Loucy (cell line): ENCODE measurements at regions not wholly inside any gene's neighbourhood (a gene's known extent, or its start where the extent isn't known, plus 50 kb on each side); places are given as distances from the start of the nearest gene placed in this dataset.

Source experiments
- H2AFZ ChIP-seq: fragments of 200-600 bp; sonication (generic); 2 replicates; pipeline ENCODE4 v1.6.0; 2016; ENCODE audit warnings: antibody characterized with exemption, mild to moderate bottlenecking, low read length, moderate library complexity
- H3F3A ChIP-seq: fragments of 200-600 bp; 2 replicates; pipeline ENCODE4 v1.6.0; 2016; ENCODE audit warnings: antibody characterized with exemption, low read depth, mild to moderate bottlenecking
- H3K27me3 ChIP-seq: fragments of 200-600 bp; sonication (generic); 2 replicates; pipeline ENCODE4 v1.6.1; 2014; ENCODE audit warnings: low read length, mild to moderate bottlenecking; ENCODE audit not compliant: insufficient read depth, poor library complexity, severe bottlenecking
- H3K36me3 ChIP-seq: fragments of 200-600 bp; sonication (generic); 2 replicates; pipeline ENCODE4 v1.6.1; 2016; ENCODE audit warnings: low read length; ENCODE audit not compliant: insufficient read depth
- H3K4me1 ChIP-seq: fragments of 200-600 bp; sonication (generic); 2 replicates; pipeline ENCODE4 v1.5.1; 2014; ENCODE audit warnings: low read length, mild to moderate bottlenecking; ENCODE audit not compliant: insufficient read depth, poor library complexity, severe bottlenecking
- H3K4me2 ChIP-seq: fragments of 200-600 bp; sonication (generic); 2 replicates; pipeline ENCODE4 v1.6.0; 2014; ENCODE audit warnings: antibody characterized with exemption, low read length, low read depth, mild to moderate bottlenecking; ENCODE audit not compliant: poor library complexity, severe bottlenecking
- H3K4me3 ChIP-seq: fragments of 200-600 bp; sonication (generic); 2 replicates; pipeline ENCODE4 v1.5.1; 2014; ENCODE audit warnings: low read length, mild to moderate bottlenecking, mixed read lengths; ENCODE audit not compliant: poor library complexity, severe bottlenecking
- H3K79me2 ChIP-seq: fragments of 200-600 bp; sonication (generic); 2 replicates; pipeline ENCODE4 v1.6.1; 2014; ENCODE audit warnings: low read length; ENCODE audit not compliant: insufficient read depth
- H3K9ac ChIP-seq: fragments of 200-600 bp; sonication (generic); 2 replicates; pipeline ENCODE4 v1.6.0; 2014; ENCODE audit warnings: mild to moderate bottlenecking, low read depth, low read length, moderate library complexity; ENCODE audit not compliant: poor library complexity, severe bottlenecking
- H3K9me2 ChIP-seq: fragments of 200-600 bp; sonication (generic); replicated peaks from 2 replicates; pipeline ENCODE4 v1.6.1; 2016; ENCODE audit warnings: low read depth, low read length, mixed read lengths
- H3K9me3 ChIP-seq: fragments of 200-600 bp; sonication (generic); 2 replicates; pipeline ENCODE4 v1.6.1; 2014; ENCODE audit warnings: mild to moderate bottlenecking, antibody characterized with exemption, low read length, low read depth; ENCODE audit not compliant: insufficient read depth
- H4K20me1 ChIP-seq: fragments of 200-600 bp; sonication (generic); 2 replicates; pipeline ENCODE4 v1.6.0; 2014; ENCODE audit warnings: antibody characterized with exemption, low read length, mild to moderate bottlenecking; ENCODE audit not compliant: insufficient read depth, poor library complexity, severe bottlenecking
- CTCF ChIP-seq: fragments of 200-600 bp; sonication (generic); conservative IDR thresholded peaks from 2 replicates; pipeline ENCODE4 v1.5.1; 2014; ENCODE audit warnings: mild to moderate bottlenecking, antibody characterized with exemption, low read length
- EZH2phosphoT487 ChIP-seq: fragments of 200-600 bp; IDR thresholded peaks from 2 replicates; pipeline ENCODE4 v1.6.1; 2018; ENCODE audit warnings: antibody characterized with exemption, mild to moderate bottlenecking, moderate library complexity, borderline replicate concordance

DNA sequence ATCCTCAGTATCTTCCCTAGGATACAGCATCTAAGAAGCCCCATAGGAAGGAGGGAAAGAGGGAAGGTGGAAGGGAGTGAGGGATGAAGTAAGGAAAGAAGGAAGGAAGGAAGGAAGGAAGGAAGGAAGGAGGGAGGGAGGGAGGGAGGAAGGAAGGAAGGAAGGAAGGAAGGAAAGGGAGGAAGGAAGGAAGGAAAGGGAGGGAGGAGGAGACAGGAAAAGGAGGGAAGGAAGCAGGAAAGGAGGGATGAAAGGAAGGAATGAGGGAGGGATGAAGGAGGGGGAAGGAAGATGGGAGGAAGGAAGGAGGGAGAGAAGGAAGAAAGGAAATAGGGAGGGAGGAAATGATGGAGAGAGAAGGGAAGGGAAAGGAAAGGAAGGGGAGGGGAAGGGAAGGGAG is 455.6 kb upstream of the ZMIZ1 start:
- Histone ChIP-seq H3K79me2 (no peaks in the 10 kb centered on the region), H3K4me1 (no peaks in the 10 kb centered on the region), H3K4me3 (no peak overlapping the region), H3K9me3 (peaks cover 8% of the 10 kb centered on the region), H3F3A (no peaks in the 10 kb centered on the region), H4K20me1 (no peaks in the 10 kb centered on the region), H3K4me2 (no peak overlapping the region), H3K36me3 (no peaks in the 10 kb centered on the region), H3K9me2 (no peaks in the 10 kb centered on the region), H2AFZ (no peak overlapping the region), H3K9ac (no peak overlapping the region), H3K27me3 (no peaks in the 10 kb centered on the region)
- TF ChIP-seq CTCF (no peak), EZH2phosphoT487 (no peak)

DNA sequence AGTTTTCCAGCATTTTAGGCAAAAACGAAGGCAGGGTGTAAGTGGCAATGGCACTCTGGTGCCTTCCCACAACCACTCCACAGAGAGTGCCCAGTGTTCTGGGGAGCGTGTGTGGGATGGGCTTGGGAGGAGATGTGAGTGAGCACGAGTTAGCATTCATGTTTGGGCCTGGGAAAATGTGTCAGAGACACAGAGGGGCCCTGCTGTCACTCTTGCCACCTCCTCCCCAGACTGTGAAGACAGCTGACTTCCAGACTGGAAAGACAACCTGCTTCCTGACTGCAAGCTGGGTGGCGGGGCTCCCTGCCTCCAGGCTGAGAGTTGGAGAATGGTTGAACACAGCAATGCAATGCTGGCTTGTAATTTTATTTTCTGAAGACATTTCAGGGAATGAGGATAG is 454.5 kb upstream of the ZMIZ1 start:
- Histone ChIP-seq H3K36me3 (no peaks in the 10 kb centered on the region), H3K4me3 (no peak overlapping the region), H3F3A (no peaks in the 10 kb centered on the region), H3K27me3 (no peaks in the 10 kb centered on the region), H3K9ac (no peak overlapping the region), H2AFZ (no peak overlapping the region), H4K20me1 (no peaks in the 10 kb centered on the region), H3K4me1 (no peaks in the 10 kb centered on the region), H3K79me2 (no peaks in the 10 kb centered on the region), H3K9me3 (peaks cover under 1% of the 10 kb centered on the region; the same call in 1 of the 2 replicates), H3K9me2 (no peaks in the 10 kb centered on the region), H3K4me2 (no peak overlapping the region)
- TF ChIP-seq EZH2phosphoT487: no peak
- no peak for TF ChIP-seq CTCF

DNA sequence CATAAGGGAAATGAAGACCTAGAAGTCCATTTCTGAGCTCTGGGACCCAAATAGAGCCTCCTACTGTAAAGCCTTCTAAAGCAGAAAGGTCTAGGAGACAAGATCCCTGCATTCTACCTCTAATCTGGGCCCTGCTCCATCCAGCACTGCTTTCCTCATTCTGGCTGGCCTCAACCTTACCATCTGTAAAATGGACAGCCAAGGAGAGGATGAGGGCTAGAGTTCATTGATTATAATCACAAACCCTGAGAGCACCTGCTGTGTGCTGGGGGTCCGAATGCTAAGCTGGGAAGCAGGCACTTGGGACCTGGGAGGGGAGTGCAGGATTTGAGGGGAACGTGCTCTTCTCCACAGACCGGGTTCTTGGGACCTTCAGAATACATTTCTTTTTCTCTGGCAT is 454.0 kb upstream of the ZMIZ1 start:
- H3K4me2 ChIP-seq: no peak overlapping the region
- H3K9me3 ChIP-seq: no peaks in the 10 kb centered on the region
- H3K4me3 ChIP-seq: no peak overlapping the region
- H3F3A ChIP-seq: no peaks in the 10 kb centered on the region
- TF ChIP-seq CTCF: no peak
- no peak for TF ChIP-seq EZH2phosphoT487
- H3K36me3 ChIP-seq: no peaks in the 10 kb centered on the region
- H3K79me2 ChIP-seq: no peaks in the 10 kb centered on the region
- no peak overlapping the region for H2AFZ ChIP-seq
- H3K4me1 ChIP-seq: no peaks in the 10 kb centered on the region
- H3K9ac ChIP-seq: no peak overlapping the region
- no peaks in the 10 kb centered on the region for H3K9me2 ChIP-seq
- no peaks in the 10 kb centered on the region for H4K20me1 ChIP-seq
- H3K27me3 ChIP-seq: no peaks in the 10 kb centered on the region
